Stimulated activated CD4-positive, alpha-beta T cell treated with anti-CD3 and anti-CD28 coated beads, Interleukin-1b, Interleukin-23, amount 100 ng/mL, for 4 hours (primary cell): ENCODE measurements at regions not wholly inside any gene's neighbourhood (a gene's known extent, or its start where the extent isn't known, plus 50 kb on each side); places are given as distances from the start of the nearest gene placed in this dataset.
"Not testable (repeated sequence)": the region's sequence is repeated elsewhere in the genome, so short reads cannot be mapped to it uniquely, and the experiment has no call there.

ENCODE experiments used
- DNase-seq, 2 donors: peaks; one replicate each; pipeline ENCODE4 v3.0.0-alpha.2; 2020; ENCODE audit warnings: low read depth in 2 of 2

DNA sequence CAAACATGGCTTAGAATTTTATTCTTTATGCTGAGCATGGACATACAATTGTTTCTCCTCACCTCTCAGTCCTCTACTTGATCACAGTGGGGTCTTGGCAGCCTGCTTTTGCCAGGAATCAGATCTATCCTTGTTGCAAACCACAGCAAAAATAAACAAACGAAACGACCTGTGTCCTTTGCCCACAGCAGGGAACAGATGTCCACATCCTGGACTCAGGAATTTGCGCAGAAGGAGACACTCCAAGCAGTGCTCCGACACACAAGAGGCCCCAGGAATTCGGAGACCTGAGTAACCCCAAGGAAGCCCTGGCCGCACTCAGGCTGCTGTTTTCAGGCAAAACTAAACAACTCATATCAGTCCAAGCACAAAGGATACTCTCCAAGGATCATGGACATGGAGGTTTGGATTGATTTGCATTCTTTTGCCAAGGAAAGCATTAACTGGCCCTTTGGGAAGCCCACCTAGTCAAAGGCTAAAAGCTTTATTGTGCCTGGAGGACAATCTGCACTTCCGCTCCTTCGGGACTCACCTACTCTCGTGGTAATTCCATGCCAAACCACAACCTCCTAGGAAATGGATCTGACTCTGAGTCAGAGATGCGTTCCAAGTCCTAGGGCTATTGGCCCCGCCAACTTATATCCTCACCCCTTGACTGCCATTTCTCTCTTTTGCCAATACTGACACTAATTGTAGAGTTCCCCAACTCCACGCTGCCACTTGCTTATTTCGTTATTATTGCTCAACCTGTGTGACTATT lies 271.1 kb upstream of the CDH11 start:
- no peak for DNase-seq

DNA sequence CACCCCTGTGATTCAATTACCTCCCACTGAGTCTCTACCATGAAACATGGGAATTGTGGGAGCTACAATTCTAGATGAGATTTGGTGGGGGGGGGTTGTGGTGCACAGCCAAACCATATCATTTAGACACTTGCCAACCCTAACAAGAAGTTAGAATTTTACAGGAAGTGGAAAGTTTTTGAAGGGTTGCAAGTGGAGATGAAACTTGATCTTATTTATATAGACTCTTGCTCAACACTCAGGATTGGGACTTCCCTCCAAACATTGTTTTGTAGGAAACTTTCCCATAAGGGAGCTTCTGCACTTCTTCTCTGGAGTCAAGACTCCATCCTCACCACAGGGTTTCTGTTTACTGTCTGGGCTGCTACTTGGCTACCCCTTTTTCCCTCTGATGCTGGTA lies 266.7 kb upstream of the CDH11 start:
- DNase-seq, result no peak

DNA sequence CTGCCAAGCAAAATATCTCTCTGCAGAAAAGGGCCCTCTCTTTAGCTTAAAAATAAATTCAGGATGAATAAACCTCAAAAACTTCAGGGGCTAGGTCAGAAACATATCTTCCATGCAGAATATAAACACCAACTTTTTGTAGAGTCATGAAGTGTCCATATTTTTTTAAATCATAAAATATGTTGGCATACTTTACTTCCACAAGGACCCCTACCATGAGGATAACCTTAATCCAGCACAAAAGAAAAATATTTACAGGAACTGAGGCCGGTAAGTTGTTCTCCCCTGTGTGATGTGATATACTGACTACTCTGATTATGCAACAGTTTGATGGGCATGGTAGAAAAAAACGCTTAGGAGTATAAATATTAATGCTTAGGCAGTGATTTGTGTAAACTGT lies 264.8 kb upstream of the CDH11 start:
- DNase-seq, result no peak

DNA sequence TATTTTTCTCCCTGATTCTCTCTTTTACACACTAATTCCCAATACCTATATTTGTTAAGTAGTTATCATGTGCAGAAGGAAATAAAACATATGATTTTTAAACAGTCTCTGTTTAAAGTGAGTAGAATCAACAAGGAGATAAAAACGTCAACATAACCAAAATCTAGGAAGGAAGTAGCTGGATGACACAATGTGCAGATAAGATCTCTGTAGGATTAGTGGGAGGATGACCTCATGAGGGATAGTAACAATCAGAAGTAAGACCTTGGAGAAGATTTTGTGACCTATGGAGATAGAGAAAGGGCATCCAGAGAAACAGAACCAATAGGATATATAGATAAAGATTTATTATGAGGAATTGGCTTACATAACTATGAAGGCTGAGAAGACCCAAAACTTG lies 262.6 kb upstream of the CDH11 start:
- DNase-seq, result no peak

DNA sequence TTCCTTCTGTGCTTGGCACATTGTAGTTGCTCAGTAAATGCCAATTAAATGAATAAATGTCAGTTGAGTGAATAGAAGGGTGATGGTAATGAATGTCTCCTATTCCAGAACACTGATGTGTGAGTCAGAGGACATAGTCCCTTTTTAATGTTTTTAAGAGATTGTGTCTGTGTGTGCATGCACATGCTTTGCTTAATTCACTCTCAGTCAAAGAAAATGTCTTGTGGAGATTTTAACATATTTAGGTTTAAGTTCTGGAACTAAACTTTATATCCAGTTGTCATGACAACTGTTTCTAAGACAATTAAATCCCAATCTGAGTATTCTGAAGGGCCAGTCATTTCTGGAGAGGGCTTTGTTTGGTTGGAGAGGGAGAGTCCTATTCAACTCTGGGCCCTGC lies 255.3 kb upstream of the CDH11 start:
- no peak for DNase-seq

DNA sequence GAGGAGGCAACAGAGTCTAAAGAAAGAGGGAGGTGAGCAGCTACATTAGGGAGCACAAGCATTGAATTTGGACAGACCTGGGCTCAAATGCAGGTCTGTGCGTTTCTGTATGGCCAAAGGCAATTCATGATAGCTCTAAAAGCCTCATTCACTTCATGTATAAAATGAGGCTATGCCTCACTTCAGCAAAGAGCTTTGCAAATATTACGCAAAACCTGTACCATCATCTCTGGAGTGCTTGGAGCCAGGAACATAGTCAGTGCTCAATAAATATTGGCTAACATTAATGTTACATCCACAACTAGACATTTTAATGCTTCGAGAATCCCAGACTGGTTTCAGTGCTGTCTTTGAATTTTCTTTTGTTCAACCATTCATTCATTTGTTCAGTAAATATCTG lies 254.7 kb upstream of the CDH11 start:
- no peak for DNase-seq

DNA sequence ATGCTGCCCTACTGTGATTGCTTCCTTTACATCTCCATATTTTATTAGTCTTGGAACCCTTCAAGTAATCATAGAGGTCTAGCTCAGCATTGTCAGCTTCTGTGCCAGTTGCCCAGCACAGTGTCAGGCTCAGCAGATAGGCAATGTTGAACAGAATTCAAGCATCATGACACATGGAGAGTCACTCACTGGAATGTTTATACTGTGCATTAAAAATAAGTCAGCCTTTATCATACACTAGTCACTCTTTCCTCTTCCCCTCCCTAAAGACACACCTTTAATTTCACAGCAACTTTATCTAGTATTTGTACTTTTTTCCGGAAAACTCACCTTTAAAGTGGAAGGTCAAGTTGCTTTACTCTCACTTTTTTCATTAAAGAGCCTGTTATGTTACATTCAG lies 253.8 kb upstream of the CDH11 start:
- DNase-seq, result no peak

DNA sequence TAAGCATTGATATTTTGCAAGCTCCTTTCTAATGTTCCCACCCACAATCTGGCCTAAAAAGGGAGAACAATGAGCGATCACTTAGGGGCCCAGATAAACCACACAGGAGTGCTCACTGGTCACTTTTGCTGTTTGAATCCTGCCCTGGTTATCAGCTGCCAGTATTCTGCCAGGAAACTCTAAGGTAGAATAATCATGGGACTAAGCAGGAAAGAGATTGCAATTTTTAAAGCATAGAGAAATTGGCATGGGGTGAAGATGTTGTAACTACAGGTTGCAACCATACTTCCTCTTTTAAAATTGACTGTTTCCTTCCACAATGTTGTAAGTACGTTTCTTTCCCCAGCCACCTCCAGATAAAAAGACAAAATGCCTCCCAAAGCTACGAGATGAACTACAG lies 251.2 kb upstream of the CDH11 start:
- DNase-seq, result no peak

DNA sequence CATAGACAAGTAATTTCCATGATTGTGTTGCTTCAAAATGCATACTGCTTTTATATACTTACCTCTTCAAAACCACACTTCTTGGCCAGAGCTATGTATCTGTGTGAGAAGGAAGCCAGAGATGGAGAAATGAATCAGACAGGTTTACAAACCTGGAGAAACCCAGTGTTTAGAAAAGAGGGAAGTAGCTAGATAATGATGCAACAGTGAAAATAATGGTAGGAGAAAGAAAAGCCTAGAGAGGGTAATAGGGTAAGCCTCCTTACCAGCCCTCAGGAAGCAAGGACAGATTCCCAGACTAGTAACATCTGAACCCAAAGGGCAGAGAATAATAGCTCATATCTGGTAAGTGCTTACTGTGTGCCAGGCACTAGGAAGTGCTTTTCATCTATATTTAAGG lies 250.3 kb upstream of the CDH11 start:
- no peak for DNase-seq

DNA sequence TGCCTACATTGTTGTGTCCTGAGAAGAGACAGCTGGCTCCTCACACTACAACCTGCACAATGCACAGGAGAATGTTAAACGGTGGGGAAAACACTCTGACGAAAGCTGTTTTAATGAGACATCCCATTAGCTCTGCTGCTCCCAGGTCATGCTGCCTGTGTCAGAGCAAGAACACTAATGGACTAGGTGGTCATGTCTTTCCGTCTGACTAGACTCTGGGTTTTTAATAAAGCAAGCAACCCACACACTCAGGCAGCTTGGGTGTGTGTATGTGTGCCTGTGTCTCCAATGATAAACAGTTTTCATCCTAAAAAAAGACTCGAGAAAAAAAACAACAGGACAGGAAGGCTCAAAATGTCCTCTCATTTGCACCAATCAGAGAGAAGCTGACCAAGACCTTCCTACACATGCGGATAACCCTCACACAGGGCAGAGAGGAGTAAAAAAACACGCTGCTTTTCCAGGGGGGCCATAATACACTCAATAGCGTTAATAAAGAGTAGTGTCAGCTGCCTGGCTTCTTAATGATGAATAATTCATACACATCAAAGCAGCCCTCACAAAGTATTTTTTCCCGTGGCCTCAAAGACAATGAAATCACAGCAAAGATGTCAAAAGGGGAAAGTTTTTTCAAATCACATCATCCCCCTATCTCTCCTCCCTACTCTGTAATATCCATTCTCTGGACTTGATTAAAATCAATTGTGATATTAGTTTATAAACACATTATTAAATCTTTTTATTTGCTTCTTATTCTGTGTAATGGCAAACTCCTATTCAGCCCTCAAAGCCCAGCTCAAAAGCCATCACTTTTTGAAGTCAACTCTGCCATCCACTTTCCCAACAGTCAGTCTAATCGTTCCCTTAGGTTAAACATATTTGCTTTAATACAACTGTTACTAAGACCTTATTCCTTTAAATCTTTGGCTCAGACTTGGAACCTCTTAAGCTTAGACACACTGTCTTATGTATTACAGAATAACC lies 244.2 kb upstream of the CDH11 start:
- DNase-seq, result no peak

DNA sequence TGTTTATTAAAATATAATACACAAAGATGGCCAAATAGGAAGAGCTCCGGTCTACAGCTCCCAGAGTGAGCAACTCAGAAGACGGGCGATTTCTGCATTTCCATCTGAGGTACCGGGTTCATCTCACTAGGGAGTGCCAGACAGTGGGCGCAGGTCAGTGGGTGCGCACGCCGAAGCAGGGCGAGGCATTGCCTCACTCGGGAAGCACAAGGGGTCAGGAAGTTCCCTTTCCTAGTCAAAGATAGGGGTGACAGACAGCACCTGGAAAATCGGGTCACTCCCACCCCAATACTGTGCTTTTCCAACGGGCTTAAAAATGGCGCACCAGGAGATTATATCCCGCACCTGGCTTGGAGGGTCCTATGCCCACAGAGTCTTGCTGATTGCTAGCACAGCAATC lies 234.9 kb upstream of the CDH11 start:
- not testable (repeated sequence) for DNase-seq

DNA sequence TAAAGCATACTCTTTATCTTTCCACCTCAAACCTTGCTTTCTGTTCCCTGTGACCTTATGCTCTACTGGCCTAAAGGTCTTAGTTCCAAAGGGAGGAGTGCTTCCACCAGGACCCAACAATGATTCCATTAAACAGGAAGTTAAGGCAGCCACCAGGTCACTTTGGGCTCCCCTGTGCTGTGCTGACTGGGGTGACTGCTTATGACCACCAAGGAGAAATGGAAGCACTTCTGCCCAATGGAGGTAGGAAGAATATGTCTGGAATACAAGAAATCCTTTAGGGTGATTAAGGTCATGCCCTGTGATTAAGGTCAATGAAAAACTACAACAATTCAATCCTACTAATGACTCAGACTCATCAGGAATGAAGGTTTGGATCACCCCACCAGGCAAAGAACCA lies 233.8 kb upstream of the CDH11 start:
- DNase-seq, result no peak

DNA sequence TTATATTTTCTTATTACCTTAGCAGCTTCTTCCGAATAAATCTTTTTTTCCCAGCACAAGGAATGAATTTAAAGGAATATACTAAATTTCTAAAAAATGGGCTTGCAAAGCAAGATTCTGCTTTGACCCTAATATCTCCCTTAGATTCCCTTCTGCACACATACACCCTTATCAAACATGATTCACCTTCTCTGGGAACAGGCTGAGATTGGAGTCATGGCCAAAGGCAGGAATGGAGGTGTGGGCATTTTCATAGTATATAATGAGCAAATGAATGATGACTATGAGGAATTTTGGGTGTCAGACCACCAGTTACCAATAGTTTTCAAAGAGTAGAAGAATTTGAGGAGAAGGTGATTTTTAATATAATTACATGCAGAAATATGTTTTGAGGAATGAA lies 231.3 kb upstream of the CDH11 start:
- DNase-seq, result no peak

DNA sequence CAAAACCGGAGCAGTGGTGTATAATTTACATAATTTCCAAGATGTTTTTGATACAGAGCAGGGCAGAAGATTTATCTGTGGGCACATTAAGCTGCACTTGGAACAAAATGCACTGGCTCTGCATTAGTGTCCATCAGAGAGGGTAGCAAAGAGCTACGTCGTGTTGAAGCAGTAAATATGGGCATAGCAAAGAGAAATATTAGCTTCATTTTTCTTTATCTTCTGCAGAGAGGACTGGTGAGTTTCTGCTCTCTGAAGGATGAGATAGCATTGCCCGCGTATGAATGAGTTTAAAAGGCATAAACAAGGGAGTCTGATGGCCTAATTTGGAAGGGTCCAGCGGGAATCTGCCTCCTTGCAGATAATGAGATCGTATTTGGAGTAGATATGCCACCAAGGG lies 227.8 kb upstream of the CDH11 start:
- no peak for DNase-seq

DNA sequence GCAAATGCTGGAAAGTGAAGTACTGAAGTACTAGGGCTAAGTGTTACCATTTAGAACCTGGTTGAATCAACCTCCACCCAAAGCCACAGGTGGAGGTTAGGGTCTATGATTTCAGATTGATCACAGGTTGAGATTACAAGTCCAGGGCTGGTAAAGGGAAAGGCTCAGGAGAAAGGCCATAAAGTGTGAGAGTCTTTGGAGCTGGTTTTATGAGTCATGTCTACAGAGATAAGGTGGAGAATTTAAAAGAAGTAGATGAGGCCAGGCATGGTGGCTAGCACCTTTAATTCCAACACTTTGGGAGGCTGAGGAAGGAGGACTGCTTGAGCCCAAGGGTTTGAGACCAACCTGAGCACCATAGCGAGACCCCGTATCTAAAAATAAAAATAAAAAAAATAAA lies 221.7 kb upstream of the CDH11 start:
- DNase-seq, result no peak

DNA sequence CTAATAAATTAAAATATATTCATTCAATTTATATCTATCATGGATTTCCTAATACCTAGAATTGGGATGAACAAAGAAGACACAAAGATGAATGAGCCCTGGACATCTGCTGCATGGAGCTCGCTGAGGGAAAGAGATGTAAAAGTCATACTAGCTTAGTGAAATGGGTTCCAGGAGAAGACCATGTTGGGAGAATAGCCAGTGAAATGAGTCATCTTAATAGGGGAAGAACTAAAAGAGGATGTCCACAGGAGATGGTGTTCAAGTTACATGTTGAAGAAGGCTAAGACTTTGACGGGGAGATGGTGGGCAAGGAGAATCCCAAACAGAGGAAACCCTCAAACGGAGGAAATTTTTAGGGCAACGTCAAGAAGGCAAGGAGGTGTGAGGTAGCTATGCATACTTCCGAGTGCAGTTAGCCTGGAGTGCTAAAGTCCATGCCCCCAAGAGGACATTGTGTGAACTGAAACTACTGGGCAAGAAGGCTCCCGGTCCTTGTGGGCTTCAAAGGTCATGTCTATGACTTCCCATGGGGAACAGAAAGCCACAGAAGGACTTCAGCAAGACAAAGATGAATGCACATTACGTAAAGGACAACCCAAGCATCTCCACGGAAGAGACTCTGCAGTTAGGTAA lies 220.5 kb upstream of the CDH11 start:
- DNase-seq, result no peak

DNA sequence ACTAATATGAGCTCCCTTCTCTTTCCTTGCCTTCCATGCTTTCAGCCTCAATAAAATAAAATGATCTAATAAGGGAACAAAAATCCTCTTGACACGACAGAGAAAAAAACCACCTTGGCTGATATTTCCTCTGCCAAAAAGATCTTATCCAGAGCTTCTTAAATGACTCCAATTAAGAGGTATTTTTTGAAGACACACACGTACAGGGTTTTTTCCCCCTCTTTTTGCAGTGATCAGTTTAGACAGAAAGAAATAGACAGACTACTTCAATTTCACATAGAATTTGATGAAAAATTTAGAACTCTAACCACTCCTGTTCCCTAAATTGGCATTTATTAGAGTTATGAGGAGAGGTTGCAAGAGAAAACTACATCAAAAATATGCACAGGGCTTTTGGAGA lies 217.2 kb upstream of the CDH11 start:
- DNase-seq, result no peak

DNA sequence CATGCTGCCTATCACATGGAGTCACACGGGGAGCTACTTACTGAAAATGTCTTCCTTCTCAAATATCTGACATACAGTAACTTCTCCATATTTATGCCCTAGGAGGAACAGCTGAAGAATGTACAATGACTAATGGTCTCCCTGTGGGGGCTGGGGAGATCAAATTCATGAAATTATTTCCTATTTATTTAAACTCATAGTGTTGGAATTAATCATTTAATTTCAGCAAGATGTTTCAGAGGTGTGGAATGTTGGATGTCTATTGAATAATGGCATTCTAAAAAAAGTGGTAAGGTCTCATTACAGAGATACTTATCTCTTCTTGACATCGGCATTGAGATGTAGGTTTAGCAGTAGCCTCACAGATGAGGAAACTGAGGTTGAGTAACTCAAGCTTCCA lies 214.3 kb upstream of the CDH11 start:
- DNase-seq, result no peak

DNA sequence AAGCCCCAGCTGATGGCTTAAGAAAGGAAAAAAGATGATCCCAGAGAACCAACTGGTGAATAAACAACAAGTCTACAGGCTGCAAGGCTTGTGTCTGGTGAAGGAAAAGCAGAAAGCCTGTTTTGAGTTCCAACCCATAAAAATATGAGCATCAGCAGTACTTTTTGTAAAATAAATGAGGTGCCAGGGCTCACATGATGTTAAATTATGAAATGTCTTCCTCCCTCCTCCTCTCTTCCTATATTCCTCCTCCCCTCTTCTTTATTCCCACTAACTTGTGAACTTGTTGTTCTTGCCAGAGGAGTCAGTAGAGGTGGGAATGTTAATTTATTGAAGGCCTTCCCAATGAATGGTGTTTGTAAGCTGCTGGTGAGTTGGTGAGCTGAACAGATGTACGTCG lies 212.2 kb upstream of the CDH11 start:
- no peak for DNase-seq

DNA sequence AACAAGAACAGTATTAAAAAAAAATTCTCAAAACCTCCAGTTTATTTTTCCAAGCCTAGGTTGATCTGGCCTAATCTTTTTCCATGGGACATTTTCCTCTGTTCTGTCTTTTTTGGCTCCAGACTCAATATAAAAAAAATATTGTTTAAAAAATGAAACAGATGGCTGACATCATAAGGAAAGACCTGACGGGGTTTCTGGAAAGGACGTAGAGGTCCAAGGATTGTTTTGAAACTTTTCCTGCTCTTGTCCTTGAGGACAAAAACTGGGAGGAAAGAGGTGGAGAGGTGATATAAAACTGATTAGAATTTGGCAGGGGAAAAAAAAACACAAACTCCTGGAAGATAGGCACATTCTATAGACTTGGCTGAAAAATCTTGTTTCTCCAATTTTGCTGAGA lies 211.4 kb upstream of the CDH11 start:
- no peak for DNase-seq

DNA sequence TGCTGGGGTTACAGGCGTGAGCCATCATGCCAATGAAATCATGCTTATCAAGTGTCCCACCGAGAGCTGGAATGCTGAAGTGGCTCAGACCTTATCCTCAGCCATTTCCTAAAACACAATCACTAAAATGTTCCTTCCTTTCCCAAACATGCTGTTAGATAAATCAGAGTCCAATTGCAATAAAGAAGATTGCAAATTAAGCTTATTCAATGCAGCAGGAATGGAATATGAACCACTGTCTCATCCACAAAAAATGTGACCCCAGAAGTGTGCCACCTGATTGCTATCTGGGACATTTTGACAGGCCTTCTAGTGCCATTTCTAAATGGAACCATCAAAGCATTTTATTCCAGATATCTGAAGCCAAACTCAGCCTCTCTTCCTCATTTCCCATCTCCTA lies 205.5 kb upstream of the CDH11 start:
- DNase-seq, result no peak

DNA sequence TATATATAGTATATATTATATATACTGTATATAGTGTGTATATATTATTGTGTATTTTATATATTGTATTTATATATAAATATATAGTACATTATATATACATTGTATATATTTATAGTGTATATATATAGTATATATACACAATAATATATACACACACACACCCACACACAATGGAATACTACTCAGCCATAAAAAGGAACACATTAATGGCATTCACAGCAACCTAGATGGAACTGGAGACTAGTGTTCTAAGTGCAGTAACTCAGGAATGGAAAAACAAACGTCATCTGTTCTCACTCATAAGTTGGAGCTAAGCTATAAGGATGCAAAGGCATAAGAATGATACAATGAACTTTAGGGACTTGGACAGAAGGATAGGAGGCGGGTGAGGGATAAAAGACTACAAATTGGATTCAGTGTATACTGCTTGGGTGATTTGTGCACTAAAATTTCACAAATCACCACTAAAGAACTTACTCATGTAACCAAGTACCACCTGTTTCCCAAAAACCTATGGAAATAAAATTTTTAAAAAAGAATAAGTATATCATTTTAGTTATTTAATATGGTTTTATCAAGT lies 201.9 kb upstream of the CDH11 start:
- no peak for DNase-seq
